Activated CD4-positive, alpha-beta T cell treated with anti-CD3 and anti-CD28 coated beads for 36 hours (primary cell): ENCODE measurements at regions not wholly inside any gene's neighbourhood (a gene's known extent, or its start where the extent isn't known, plus 50 kb on each side); places are given as distances from the start of the nearest gene placed in this dataset.

Source experiments
- ATAC-seq: fragments of 200-7000 bp; cut with Tn5 transposase; one replicate; pipeline ENCODE4 v1.10.0; 2021; ENCODE audit warnings: mild to moderate bottlenecking, moderate library complexity
- CTCF ChIA-PET: fragments of 350-600 bp; sonication (Branson Sonifier 250); formaldehyde crosslinking; loops from one replicate; lab custom pipeline; 2021; ENCODE audit warnings: antibody characterized with exemption; lab: Charles Lee
- POLR2A ChIA-PET: fragments of 350-600 bp; sonication (Branson Sonifier 250); formaldehyde crosslinking; loops from one replicate; lab custom pipeline; 2021; ENCODE audit warnings: antibody characterized with exemption, inconsistent platforms; lab: Charles Lee
- DNase-seq: peaks from one replicate; pipeline ENCODE4 v3.0.0-alpha.2; 2020
- H3K27ac Mint-ChIP-seq: one replicate; pipeline ENCODE4 v1.8.0; 2021; ENCODE audit warnings: mixed read lengths
- H3K27me3 Mint-ChIP-seq: one replicate; pipeline ENCODE4 v1.8.0; 2021; ENCODE audit warnings: mixed read lengths
- H3K36me3 Mint-ChIP-seq: one replicate; pipeline ENCODE4 v1.8.0; 2021; ENCODE audit warnings: low read depth, mixed read lengths
- H3K4me1 Mint-ChIP-seq: one replicate; pipeline ENCODE4 v1.8.0; 2021; ENCODE audit warnings: mixed read lengths
- H3K4me3 Mint-ChIP-seq: one replicate; pipeline ENCODE4 v1.8.0; 2021; ENCODE audit warnings: mild to moderate bottlenecking, moderate library complexity, mixed read lengths
- H3K9me3 Mint-ChIP-seq: one replicate; pipeline ENCODE4 v1.8.0; 2021; ENCODE audit warnings: low read depth, mixed read lengths
- intact Hi-C, 2 experiments: fragments of 100-400 bp; cut with DNase I in 1 of 2; cut with micrococcal nuclease in 1 of 2; formaldehyde crosslinking; loops; one replicate each; pipeline versions ENCODE4 v1.14.2 to v1.15.1; 2022 to 2024; cut with DNase I, micrococcal nuclease

GRCh38 chr13:107847406-107847805 lies 367.9 kb downstream of the LIG4 start:
- ChIA-PET CTCF (no interaction called here), POLR2A (no interaction called here)
- intact Hi-C loops: no loop called here
- Mint-ChIP-seq H3K4me3 (no peak overlapping the region), H3K9me3 (no peaks in the 10 kb centered on the region), H3K36me3 (no peaks in the 10 kb centered on the region), H3K27me3 (no peaks in the 10 kb centered on the region), H3K27ac (no peak overlapping the region), H3K4me1 (no peaks in the 10 kb centered on the region)
- ATAC-seq: no peak
- no peak for DNase-seq

GRCh38 chr13:107846642-107847041 lies 368.7 kb downstream of the LIG4 start:
- ChIA-PET CTCF (no interaction called here), POLR2A (no interaction called here)
- Mint-ChIP-seq H3K36me3 (no peaks in the 10 kb centered on the region), H3K27me3 (no peaks in the 10 kb centered on the region), H3K27ac (no peak overlapping the region), H3K4me3 (no peak overlapping the region), H3K9me3 (no peaks in the 10 kb centered on the region), H3K4me1 (no peaks in the 10 kb centered on the region)
- DNase-seq (no peak), ATAC-seq (no peak)
- intact Hi-C loops: no loop called here

DNA sequence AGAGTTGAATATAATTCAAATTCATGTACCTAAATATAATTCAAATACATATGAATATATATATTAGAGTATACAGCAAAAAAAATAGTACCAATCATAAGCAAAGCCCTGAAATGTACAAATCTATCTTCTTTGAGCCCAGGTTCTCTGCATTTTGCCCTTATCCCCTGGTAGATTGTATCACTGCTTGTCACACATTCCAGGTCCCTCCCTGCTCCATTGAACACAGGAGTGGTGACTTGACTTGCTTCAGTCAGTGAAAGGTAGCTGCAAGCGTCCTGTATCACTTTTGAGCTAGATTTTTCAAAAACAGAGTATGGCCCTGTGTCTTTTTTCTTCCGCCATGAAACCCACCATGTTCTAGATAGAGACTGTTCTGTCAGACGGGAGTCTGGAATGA lies 369.4 kb downstream of the LIG4 start:
- no peaks in the 10 kb centered on the region for H3K36me3 Mint-ChIP-seq
- H3K27ac Mint-ChIP-seq: no peak overlapping the region
- ChIA-PET POLR2A (no interaction called here), CTCF (no interaction called here)
- intact Hi-C loops: no loop called here
- H3K4me3 Mint-ChIP-seq: no peak overlapping the region
- no peaks in the 10 kb centered on the region for H3K27me3 Mint-ChIP-seq
- DNase-seq (no peak), ATAC-seq (no peak)
- H3K9me3 Mint-ChIP-seq: no peaks in the 10 kb centered on the region
- no peaks in the 10 kb centered on the region for H3K4me1 Mint-ChIP-seq

DNA sequence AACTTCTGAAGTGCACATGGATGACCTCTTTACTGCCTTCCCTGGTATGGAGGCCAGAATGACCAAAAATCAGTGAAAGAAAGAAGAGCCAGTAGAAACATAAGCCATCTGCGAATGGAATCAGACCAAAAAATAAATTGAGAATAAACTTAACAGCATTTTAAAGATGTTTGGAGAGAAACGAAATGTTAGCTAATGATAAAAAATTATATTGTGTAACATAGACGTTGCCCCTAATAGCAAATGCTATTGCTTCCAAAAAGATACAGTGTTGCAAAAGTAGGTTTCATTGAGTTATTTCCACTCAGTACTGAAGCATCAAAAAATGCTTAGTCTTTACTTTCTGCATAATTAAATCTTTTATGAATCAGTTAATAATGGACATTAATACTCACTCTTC lies 371.7 kb downstream of the LIG4 start:
- Mint-ChIP-seq H3K4me1 (no peaks in the 10 kb centered on the region), H3K36me3 (no peaks in the 10 kb centered on the region), H3K27me3 (no peaks in the 10 kb centered on the region), H3K4me3 (no peak overlapping the region), H3K27ac (no peak overlapping the region), H3K9me3 (no peaks in the 10 kb centered on the region)
- intact Hi-C loops: no loop called here
- ChIA-PET POLR2A (no interaction called here), CTCF (no interaction called here)
- DNase-seq (no peak), ATAC-seq (no peak)

- ChIA-PET POLR2A (no interaction called here), CTCF (no interaction called here)
- Mint-ChIP-seq H3K27me3 (no peaks in the 10 kb centered on the region), H3K36me3 (no peaks in the 10 kb centered on the region), H3K4me1 (no peaks in the 10 kb centered on the region), H3K9me3 (no peaks in the 10 kb centered on the region), H3K27ac (no peak overlapping the region), H3K4me3 (no peak overlapping the region)
- intact Hi-C loops: no loop called here
- ATAC-seq (no peak), DNase-seq (no peak)
Observed at GRCh38 chr13:107843281-107843680, 372.1 kb downstream of the LIG4 start.

DNA sequence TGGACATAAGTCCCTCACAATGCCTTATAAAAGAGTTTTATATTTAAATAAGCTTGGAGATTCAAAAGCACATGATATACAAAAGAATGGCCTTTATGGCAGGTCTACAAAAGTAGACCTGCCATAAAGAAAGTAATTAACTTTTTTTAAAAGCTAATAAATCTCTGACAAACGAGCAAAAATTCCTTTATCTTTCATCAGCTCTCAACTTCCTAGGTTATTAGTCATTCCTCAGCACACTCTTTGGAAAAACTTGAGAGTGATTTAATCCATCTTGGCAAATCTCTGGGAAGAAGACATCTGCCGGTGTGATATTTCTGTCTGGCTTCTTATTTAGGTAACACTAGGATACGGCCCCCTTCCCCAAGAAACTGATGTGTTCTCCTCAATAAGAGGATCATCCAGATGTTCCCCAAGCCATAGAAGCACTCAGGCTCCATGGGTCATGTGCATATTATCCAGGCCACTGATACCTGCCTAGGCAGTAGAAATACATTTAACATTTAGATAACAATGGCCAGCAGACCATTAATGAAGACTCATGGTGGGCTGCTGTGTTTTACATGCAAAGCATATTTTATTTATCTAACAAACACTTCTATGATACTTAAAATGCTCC lies 372.7 kb downstream of the LIG4 start:
- no peak for ATAC-seq
- intact Hi-C loops: no loop called here
- Mint-ChIP-seq H3K4me1 (no peaks in the 10 kb centered on the region), H3K9me3 (no peaks in the 10 kb centered on the region), H3K36me3 (no peaks in the 10 kb centered on the region), H3K4me3 (no peak overlapping the region), H3K27me3 (no peaks in the 10 kb centered on the region), H3K27ac (no peak overlapping the region)
- DNase-seq: no peak
- POLR2A ChIA-PET: interaction anchor here (0.6 kb wide), 2 partner anchors 8 to 184 kb away, joined by 3 read pairs; no protein-coding TSS in a partner anchor
- CTCF ChIA-PET: no interaction called here

GRCh38 chr13:107838588-107839161 lies 376.7 kb downstream of the LIG4 start:
- no peak for ATAC-seq
- peaks cover 2% of the 10 kb centered on the region for H3K9me3 Mint-ChIP-seq
- H3K4me3 Mint-ChIP-seq: no peak overlapping the region
- no peak overlapping the region for H3K27ac Mint-ChIP-seq
- no peak for DNase-seq
- no peaks in the 10 kb centered on the region for H3K36me3 Mint-ChIP-seq
- CTCF ChIA-PET: interaction anchor here (0.9 kb wide), 1 partner anchor 55 kb away, joined by 3 read pairs; no protein-coding TSS in a partner anchor
- intact Hi-C loops: no loop called here
- no peaks in the 10 kb centered on the region for H3K4me1 Mint-ChIP-seq
- no peaks in the 10 kb centered on the region for H3K27me3 Mint-ChIP-seq
- POLR2A ChIA-PET: no interaction called here

DNA sequence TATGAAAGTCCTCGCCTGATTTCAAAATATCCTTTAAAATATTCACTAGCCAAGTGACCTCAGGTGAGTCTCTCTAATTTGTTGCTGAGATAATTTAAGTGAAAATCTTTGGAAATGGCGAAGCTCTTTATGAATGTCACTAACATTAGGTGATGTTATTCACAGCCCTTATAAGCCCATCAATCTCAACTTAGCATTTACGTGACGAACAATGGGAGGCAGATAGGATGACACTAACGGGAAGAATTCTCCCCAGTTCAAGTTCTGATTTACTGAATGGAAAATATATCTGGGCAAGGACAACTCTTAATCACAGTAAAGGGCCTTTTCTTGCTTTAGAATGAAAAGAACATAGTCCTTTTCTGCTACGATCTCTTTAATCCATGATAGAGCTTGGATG lies 378.7 kb downstream of the LIG4 start:
- no peak for DNase-seq
- ATAC-seq: no peak
- CTCF ChIA-PET: no interaction called here

DNA sequence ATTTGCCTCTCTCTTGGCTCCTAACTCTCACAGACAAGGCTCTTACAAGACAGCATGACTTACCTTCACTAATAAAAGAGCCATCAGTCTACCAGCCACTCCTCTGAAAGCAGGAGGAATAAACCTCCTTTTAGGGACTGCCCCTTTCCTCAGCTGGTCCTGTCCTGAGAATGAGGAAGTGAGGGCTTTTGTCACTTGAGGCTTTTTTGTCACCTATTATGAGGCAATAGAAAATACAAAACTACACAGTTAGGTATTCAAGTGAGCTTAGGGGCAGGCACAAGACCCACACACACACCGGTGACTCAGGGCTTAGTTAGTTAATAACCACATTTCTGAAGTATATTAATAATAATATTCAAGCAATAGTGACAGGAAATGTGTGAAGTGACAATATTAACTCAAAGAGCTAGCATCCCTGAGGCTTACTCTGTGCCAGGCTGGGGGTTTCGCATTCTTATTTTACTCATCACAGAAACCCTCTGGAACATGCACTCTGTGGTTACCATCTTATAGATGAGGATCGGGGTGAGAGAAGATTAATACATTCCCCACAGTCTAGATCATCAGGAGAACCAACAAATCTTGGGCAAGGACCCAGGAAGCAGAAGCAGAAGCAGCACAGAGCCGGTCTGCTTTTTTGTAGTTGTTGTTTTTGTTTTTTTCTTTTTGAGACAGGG lies 379.9 kb downstream of the LIG4 start:
- H3K36me3 Mint-ChIP-seq: no peaks in the 10 kb centered on the region
- intact Hi-C loops: no loop called here
- CTCF ChIA-PET: no interaction called here

More for the DNA sequence above, 378.7 kb downstream of the LIG4 start:
- POLR2A ChIA-PET: no interaction called here
- Mint-ChIP-seq H3K4me1 (no peaks in the 10 kb centered on the region), H3K36me3 (no peaks in the 10 kb centered on the region), H3K27ac (no peak overlapping the region), H3K27me3 (peaks cover 2% of the 10 kb centered on the region), H3K9me3 (peaks cover 5% of the 10 kb centered on the region), H3K4me3 (no peak overlapping the region)
- intact Hi-C loops: no loop called here

DNA sequence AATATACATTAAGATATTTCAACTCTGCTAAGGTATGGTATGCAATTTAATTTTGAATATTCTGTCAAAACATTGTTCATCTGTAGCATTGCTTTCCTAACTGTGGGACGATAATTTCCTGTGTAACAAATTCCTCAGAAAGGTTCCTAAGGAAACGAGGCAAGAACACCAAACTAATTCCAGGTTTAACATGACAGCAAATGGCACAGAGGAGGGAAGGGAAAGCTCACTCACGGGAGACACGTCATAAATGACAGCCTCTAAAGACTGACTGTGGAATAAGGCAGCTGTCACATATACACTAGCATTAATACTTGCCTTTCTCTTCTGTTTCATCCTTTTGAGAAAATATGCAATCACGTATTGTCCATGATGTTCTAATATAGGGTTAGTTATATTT lies 380.6 kb downstream of the LIG4 start:
- Mint-ChIP-seq H3K4me1 (no peaks in the 10 kb centered on the region), H3K4me3 (no peak overlapping the region), H3K36me3 (no peaks in the 10 kb centered on the region), H3K9me3 (peaks cover 5% of the 10 kb centered on the region), H3K27ac (no peak overlapping the region), H3K27me3 (peaks cover 2% of the 10 kb centered on the region)
- intact Hi-C loops: no loop called here
- DNase-seq (no peak), ATAC-seq (no peak)
- POLR2A ChIA-PET: no interaction called here
- CTCF ChIA-PET: no interaction called here

More for the DNA sequence above, 379.9 kb downstream of the LIG4 start:
- DNase-seq: no peak
- ATAC-seq: no peak
- Mint-ChIP-seq H3K27ac (no peak overlapping the region), H3K9me3 (peaks cover 5% of the 10 kb centered on the region), H3K27me3 (peaks cover 2% of the 10 kb centered on the region), H3K4me3 (no peak overlapping the region), H3K4me1 (no peaks in the 10 kb centered on the region)
- POLR2A ChIA-PET: no interaction called here

GRCh38 chr13:107834281-107834680 lies 381.1 kb downstream of the LIG4 start:
- intact Hi-C loops: no loop called here
- DNase-seq (no peak), ATAC-seq (no peak)
- peaks cover 2% of the 10 kb centered on the region for H3K27me3 Mint-ChIP-seq
- H3K27ac Mint-ChIP-seq: no peak overlapping the region
- no peaks in the 10 kb centered on the region for H3K36me3 Mint-ChIP-seq
- H3K4me1 Mint-ChIP-seq: no peaks in the 10 kb centered on the region
- ChIA-PET CTCF (no interaction called here), POLR2A (no interaction called here)
- peaks cover 5% of the 10 kb centered on the region for H3K9me3 Mint-ChIP-seq
- H3K4me3 Mint-ChIP-seq: no peak overlapping the region

GRCh38 chr13:107832500-107833100 lies 382.7 kb downstream of the LIG4 start:
- ATAC-seq: no peak
- Mint-ChIP-seq H3K27ac (no peak overlapping the region), H3K9me3 (peaks cover 5% of the 10 kb centered on the region), H3K4me1 (no peaks in the 10 kb centered on the region), H3K27me3 (peaks cover 2% of the 10 kb centered on the region), H3K4me3 (no peak overlapping the region), H3K36me3 (no peaks in the 10 kb centered on the region)
- ChIA-PET POLR2A (no interaction called here), CTCF (no interaction called here)
- no peak for DNase-seq
- intact Hi-C loops: no loop called here
